ENCODE measurements at regions not wholly inside any gene's neighbourhood (a gene's known extent, or its start where the extent isn't known, plus 50 kb on each side); places are given as distances from the start of the nearest gene placed in this dataset.

- Histone ChIP-seq H3K27me3 (no peaks in the 10 kb centered on the region), H3K36me3 (no peaks in the 10 kb centered on the region), H3K9ac (ENCODE audit: low read depth in 2 of 2, low read length in 2 of 2) (no peak overlapping the region), H3K4me3 (no peak overlapping the region), H3K27ac (no peak overlapping the region), H3K9me3 (no peaks in the 10 kb centered on the region), H3K4me1 (no peaks in the 10 kb centered on the region)
- no peak for DNase-seq
- intact Hi-C loops (cut with DNase I): no loop called here
- TF ChIP-seq CTCF (IDR thresholded peaks at IDR 0.05): no peak
Observed at GRCh38 chr6:84583784-84584183, 180.6 kb downstream of the TBX18 start.

- DNase-seq: no peak
- Histone ChIP-seq H3K36me3 (no peaks in the 10 kb centered on the region), H3K4me1 (no peaks in the 10 kb centered on the region), H3K27ac (no peak overlapping the region), H3K9ac (ENCODE audit: low read depth in 2 of 2, low read length in 2 of 2) (no peak overlapping the region), H3K9me3 (no peaks in the 10 kb centered on the region), H3K27me3 (no peaks in the 10 kb centered on the region), H3K4me3 (no peak overlapping the region)
- intact Hi-C loops (cut with DNase I): no loop called here
- no peak for TF ChIP-seq CTCF (IDR thresholded peaks at IDR 0.05)
Observed at GRCh38 chr6:84582997-84583396, 181.4 kb downstream of the TBX18 start.

- no peak for TF ChIP-seq CTCF (IDR thresholded peaks at IDR 0.05)
- Histone ChIP-seq H3K9ac (ENCODE audit: low read depth in 2 of 2, low read length in 2 of 2) (no peak overlapping the region), H3K36me3 (no peaks in the 10 kb centered on the region), H3K27me3 (no peaks in the 10 kb centered on the region), H3K4me3 (no peak overlapping the region), H3K4me1 (no peaks in the 10 kb centered on the region), H3K27ac (no peak overlapping the region), H3K9me3 (no peaks in the 10 kb centered on the region)
- no peak for DNase-seq
- intact Hi-C loops (cut with DNase I): no loop called here
Observed at GRCh38 chr6:84581494-84582259, 182.7 kb downstream of the TBX18 start.

GRCh38 chr6:84579404-84579803 is 185.0 kb downstream of the TBX18 start:
- DNase-seq: no peak
- intact Hi-C loops (cut with DNase I): no loop called here
- H3K9ac ChIP-seq (ENCODE audit: low read depth in 2 of 2, low read length in 2 of 2): no peak overlapping the region
- no peaks in the 10 kb centered on the region for H3K9me3 ChIP-seq
- H3K27ac ChIP-seq: no peak overlapping the region
- no peak overlapping the region for H3K4me3 ChIP-seq
- H3K4me1 ChIP-seq: no peaks in the 10 kb centered on the region
- no peaks in the 10 kb centered on the region for H3K36me3 ChIP-seq
- H3K27me3 ChIP-seq: no peaks in the 10 kb centered on the region
- TF ChIP-seq CTCF (IDR thresholded peaks at IDR 0.05): no peak

- Histone ChIP-seq H3K4me1 (no peaks in the 10 kb centered on the region), H3K27me3 (no peaks in the 10 kb centered on the region), H3K9ac (ENCODE audit: low read depth in 2 of 2, low read length in 2 of 2) (no peak overlapping the region), H3K36me3 (no peaks in the 10 kb centered on the region), H3K27ac (no peak overlapping the region), H3K9me3 (no peaks in the 10 kb centered on the region), H3K4me3 (no peak overlapping the region)
- intact Hi-C loops (cut with DNase I): no loop called here
- no peak for TF ChIP-seq CTCF (IDR thresholded peaks at IDR 0.05)
- DNase-seq: no peak
Observed at GRCh38 chr6:84576029-84576428, 188.4 kb downstream of the TBX18 start.
